HepG2 (cell line): ENCODE measurements at regions not wholly inside any gene's neighbourhood (a gene's known extent, or its start where the extent isn't known, plus 50 kb on each side); places are given as distances from the start of the nearest gene placed in this dataset.

Experiments used
- ARHGAP35 ChIP-seq: sonication (generic); formaldehyde crosslinking; IDR thresholded peaks from 2 replicates; pipeline ENCODE4 v1.9.0; 2022; ENCODE audit warnings: mild to moderate bottlenecking, inconsistent platforms, moderate library complexity, missing genetic modification reagents, borderline replicate concordance
- MED8 ChIP-seq: sonication (generic); formaldehyde crosslinking; IDR thresholded peaks from 2 replicates; pipeline ENCODE4 v1.8.1; 2023; ENCODE audit warnings: mild to moderate bottlenecking, missing genetic modification reagents; ENCODE audit not compliant: insufficient replicate concordance
- ZMYM4 ChIP-seq: sonication (generic); formaldehyde crosslinking; IDR thresholded peaks from 2 replicates; pipeline ENCODE4 v1.8.1; 2023; ENCODE audit warnings: mild to moderate bottlenecking, missing genetic modification reagents
- ZNF761 ChIP-seq: sonication (generic); formaldehyde crosslinking; conservative IDR thresholded peaks from 2 replicates; pipeline ENCODE4 v1.4.0; 2020; ENCODE audit warnings: mild to moderate bottlenecking, missing genetic modification reagents
- TF ChIP-seq, protein P1 (sequence below): sonication (generic); formaldehyde crosslinking; IDR thresholded peaks from 2 replicates; pipeline ENCODE4 v1.5.1; 2020; ENCODE audit warnings: mild to moderate bottlenecking, missing genetic modification reagents, moderate library complexity
- TF ChIP-seq, protein P2 (sequence below): sonication (generic); formaldehyde crosslinking; IDR thresholded peaks from 2 replicates; pipeline ENCODE4 v1.8.0; 2022; ENCODE audit warnings: missing genetic modification reagents, low read depth, mild to moderate bottlenecking, borderline replicate concordance
- TF ChIP-seq, protein P3 (sequence below): sonication (generic); formaldehyde crosslinking; IDR thresholded peaks from 2 replicates; pipeline ENCODE4 v1.4.0; 2020; ENCODE audit warnings: missing genetic modification reagents

DNA sequence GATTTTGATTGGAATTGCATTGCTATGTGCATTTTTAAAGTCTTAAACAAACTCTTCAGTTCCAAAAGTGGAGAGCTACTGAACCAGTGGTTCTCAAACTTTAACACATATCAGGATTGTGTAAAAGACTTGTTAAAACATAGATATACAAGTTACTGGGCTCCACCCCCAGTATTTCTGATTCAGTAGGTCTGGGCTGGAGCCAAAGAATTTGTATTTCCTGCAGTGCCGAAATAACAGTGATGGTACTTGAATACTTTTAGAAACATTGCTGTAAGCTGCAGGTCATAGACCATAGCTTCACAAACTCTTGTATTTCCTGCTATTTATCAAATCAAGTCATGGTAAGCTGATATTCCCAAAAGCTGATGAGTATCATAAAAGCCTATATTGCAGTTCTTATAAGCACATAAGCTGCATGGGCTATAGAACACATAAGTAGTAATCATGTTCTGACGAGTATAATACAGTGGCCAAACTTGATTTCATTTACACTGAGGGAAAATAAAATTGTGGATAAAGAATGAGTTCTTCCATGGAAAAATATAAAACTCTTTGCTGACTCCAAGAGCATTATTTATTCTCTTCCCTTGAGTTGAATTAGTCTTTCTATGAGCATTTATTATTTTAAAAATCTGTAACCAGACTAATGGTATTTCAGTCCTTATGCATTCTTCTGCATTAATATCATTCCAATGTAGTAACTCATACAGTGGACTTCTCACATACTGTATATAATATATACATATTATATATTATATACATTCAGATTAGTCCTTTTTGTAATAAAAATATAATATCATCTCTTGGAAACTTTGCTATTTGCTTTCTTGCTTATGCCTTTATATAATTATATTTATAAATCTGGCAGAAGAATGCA is 550.5 kb upstream of the AGTR1 start (continued):
- TF ChIP-seq, protein P1, sequence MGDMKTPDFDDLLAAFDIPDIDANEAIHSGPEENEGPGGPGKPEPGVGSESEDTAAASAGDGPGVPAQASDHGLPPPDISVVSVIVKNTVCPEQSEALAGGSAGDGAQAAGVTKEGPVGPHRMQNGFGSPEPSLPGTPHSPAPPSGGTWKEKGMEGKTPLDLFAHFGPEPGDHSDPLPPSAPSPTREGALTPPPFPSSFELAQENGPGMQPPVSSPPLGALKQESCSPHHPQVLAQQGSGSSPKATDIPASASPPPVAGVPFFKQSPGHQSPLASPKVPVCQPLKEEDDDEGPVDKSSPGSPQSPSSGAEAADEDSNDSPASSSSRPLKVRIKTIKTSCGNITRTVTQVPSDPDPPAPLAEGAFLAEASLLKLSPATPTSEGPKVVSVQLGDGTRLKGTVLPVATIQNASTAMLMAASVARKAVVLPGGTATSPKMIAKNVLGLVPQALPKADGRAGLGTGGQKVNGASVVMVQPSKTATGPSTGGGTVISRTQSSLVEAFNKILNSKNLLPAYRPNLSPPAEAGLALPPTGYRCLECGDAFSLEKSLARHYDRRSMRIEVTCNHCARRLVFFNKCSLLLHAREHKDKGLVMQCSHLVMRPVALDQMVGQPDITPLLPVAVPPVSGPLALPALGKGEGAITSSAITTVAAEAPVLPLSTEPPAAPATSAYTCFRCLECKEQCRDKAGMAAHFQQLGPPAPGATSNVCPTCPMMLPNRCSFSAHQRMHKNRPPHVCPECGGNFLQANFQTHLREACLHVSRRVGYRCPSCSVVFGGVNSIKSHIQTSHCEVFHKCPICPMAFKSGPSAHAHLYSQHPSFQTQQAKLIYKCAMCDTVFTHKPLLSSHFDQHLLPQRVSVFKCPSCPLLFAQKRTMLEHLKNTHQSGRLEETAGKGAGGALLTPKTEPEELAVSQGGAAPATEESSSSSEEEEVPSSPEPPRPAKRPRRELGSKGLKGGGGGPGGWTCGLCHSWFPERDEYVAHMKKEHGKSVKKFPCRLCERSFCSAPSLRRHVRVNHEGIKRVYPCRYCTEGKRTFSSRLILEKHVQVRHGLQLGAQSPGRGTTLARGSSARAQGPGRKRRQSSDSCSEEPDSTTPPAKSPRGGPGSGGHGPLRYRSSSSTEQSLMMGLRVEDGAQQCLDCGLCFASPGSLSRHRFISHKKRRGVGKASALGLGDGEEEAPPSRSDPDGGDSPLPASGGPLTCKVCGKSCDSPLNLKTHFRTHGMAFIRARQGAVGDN, result no peak
- no peak for TF ChIP-seq MED8
- TF ChIP-seq ZMYM4 (CRISPR knock-in tag), result no peak
- no peak for TF ChIP-seq ARHGAP35 (CRISPR knock-in tag)
- TF ChIP-seq, protein P2, sequence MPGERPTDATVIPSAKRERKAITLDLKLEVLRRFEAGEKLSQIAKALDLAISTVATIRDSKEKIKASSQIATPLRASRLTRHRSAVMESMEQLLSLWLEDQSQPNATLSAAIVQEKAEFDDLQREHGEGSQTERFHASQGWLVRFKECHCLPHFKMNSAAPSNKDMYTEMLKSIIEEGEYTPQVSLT (CRISPR knock-in tag), result no peak
- TF ChIP-seq, protein P3, sequence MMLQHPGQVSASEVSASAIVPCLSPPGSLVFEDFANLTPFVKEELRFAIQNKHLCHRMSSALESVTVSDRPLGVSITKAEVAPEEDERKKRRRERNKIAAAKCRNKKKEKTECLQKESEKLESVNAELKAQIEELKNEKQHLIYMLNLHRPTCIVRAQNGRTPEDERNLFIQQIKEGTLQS (CRISPR knock-in tag), result no peak
- no peak for TF ChIP-seq ZNF761 (CRISPR knock-in tag)
- TF ChIP-seq, all 625 proteins: peak for 0
